ENCODE measurements at regions not wholly inside any gene's neighbourhood (a gene's known extent, or its start where the extent isn't known, plus 50 kb on each side); places are given as distances from the start of the nearest gene placed in this dataset.

DNA sequence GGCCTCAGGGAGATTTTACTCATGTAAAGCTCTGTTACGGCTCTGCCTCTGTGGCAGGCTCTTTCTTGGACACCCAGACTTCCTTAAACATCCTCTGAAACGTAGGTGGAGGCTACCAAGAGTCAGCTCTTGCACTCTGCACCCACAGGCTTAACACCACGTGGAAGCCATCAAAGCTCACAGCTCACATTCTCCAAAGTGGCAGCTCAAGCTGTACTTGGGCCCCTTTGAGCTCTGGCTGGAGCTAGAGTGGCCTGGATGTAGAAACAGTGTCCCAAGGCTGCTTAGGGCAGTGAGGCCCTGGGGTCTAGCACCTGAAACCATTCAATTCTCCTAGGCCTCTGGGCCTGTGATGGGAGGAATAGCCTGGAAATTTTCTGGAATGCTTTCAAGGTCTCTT lies 155.3 kb upstream of the CDKN3 start:
- intact Hi-C loops (cut with DNase I), result no loop called here
- ATAC-seq (no peak), DNase-seq (no peak)
- Histone ChIP-seq H3K36me3 (no peaks in the 10 kb centered on the region), H3K27ac (no peak overlapping the region), H3K9me3 (peaks cover 0 to 4% of the 10 kb centered on the region in 2 donors), H3K27me3 (no peaks in the 10 kb centered on the region), H3K4me1 (no peaks in the 10 kb centered on the region), H3K4me3 (no peak overlapping the region)
- TF ChIP-seq, protein P1, sequence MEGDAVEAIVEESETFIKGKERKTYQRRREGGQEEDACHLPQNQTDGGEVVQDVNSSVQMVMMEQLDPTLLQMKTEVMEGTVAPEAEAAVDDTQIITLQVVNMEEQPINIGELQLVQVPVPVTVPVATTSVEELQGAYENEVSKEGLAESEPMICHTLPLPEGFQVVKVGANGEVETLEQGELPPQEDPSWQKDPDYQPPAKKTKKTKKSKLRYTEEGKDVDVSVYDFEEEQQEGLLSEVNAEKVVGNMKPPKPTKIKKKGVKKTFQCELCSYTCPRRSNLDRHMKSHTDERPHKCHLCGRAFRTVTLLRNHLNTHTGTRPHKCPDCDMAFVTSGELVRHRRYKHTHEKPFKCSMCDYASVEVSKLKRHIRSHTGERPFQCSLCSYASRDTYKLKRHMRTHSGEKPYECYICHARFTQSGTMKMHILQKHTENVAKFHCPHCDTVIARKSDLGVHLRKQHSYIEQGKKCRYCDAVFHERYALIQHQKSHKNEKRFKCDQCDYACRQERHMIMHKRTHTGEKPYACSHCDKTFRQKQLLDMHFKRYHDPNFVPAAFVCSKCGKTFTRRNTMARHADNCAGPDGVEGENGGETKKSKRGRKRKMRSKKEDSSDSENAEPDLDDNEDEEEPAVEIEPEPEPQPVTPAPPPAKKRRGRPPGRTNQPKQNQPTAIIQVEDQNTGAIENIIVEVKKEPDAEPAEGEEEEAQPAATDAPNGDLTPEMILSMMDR (IDR thresholded peaks at IDR 0.05), result no peak

DNA sequence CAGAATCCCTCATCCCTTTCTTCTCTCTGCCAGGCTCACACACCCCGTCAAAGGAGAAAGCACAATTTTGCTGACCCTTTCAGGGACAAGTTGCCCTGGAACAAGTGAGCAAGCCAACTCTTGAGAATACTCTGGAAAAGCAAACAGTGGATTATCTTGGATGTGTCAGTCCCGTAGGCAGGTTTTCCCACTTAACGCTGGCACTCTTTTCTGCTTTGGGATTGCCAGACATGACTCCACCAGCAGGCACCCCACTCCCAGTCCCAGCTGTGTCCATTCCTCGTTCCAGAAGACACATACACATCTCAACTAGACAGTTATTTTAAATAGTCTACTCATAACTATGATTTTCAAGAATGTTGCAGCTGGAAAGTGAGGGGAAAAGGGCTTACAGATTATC lies 145.5 kb upstream of the CDKN3 start:
- no peaks in the 10 kb centered on the region for H3K4me1 ChIP-seq
- TF ChIP-seq, protein P1 (IDR thresholded peaks at IDR 0.05), result no peak
- H3K27ac ChIP-seq, result peak overlapping the region; percentile 5 to 48
- H3K4me3 ChIP-seq, result no peak overlapping the region
- H3K9me3 ChIP-seq, result no peaks in the 10 kb centered on the region
- DNase-seq (no peak), ATAC-seq (peak; percentile 37)
- intact Hi-C loops (cut with DNase I), result no loop called here
- no peaks in the 10 kb centered on the region for H3K27me3 ChIP-seq
- no peaks in the 10 kb centered on the region for H3K36me3 ChIP-seq

DNA sequence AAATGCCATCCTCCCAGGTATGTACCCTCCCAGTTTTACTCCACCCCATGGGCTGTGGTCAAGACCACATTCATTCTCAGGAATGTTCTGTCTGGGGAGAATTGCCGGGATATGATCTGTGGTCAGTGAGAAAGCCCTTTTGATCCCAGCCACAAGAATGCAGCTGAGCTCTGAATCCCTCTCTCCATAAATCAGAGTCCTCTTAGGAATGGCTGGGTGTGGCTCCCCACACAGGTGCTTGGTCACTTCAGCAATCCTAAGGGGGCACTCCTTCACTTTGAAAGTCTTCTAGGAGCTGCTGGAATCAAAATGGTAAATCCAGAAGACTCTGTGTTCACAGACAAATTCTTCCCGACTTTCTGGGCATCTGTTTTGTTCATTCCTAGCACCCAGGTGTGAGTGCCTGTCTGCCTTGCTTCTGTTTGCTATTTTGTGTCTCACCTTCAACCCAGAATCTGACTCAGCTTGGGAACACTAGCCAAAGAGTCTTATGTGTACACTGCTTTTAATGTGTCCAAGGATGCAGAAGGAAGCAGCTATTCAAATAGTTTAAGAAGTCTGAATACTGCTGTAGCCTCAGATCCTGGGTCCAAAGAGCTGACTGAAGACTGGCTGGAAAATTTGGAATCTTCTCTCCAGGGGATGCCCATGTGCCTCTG lies 144.6 kb upstream of the CDKN3 start:
- ATAC-seq, result peak; percentile 77
- H3K9me3 ChIP-seq, result no peaks in the 10 kb centered on the region

DNA sequence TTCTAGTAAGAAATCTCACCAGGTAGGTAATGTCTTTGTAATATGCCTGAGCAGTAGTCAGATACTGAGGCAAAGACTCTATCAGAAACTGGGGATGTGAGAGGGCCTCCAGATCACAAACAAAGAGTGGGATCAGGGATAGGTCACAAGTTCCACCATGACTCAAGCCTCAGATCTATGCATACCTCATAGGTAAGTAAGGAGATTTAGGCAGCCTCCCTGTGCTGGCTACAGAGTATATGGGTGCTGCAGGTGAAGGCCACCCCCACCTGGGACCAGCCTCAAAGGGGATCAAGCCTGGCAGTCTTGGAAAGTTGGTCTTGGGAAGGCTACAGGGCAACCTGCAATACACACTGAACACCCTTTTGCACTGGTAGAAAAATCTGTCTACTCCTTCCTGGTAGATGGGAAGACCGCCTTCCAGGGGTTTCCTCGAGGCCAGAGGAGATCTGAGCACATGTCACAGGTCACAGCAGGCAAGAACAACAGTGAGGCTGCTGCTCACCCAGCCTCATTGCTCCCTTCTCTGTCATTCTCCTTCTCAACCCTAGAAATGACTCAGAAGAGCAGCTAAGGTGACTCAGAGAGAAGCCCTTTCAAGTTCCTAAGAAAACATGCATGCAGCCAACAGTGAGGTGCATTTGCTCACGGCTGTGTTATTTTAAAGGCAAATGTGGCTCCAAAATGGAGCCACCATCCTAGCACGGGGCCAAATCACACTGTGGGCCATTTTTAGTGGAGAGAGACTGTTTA lies 143.4 kb upstream of the CDKN3 start:
- Histone ChIP-seq H3K27me3 (no peaks in the 10 kb centered on the region), H3K27ac (peak overlapping the region; percentile 8 to 48), H3K36me3 (no peaks in the 10 kb centered on the region), H3K4me1 (no peaks in the 10 kb centered on the region), H3K4me3 (no peak overlapping the region), H3K9me3 (no peaks in the 10 kb centered on the region)
- TF ChIP-seq, protein P1 (IDR thresholded peaks at IDR 0.05), result no peak
- intact Hi-C loops (cut with DNase I), result no loop called here
- ATAC-seq, result peak; percentile 67
- no peak for DNase-seq

More for the DNA sequence above, 144.6 kb upstream of the CDKN3 start:
- no peaks in the 10 kb centered on the region for H3K4me1 ChIP-seq
- TF ChIP-seq, protein P1 (IDR thresholded peaks at IDR 0.05), result no peak
- no peaks in the 10 kb centered on the region for H3K36me3 ChIP-seq
- H3K27me3 ChIP-seq, result no peaks in the 10 kb centered on the region
- intact Hi-C loops (cut with DNase I), result no loop called here
- no peak for DNase-seq
- no peak overlapping the region for H3K4me3 ChIP-seq
- H3K27ac ChIP-seq, result peak overlapping the region; percentile 29 to 48

DNA sequence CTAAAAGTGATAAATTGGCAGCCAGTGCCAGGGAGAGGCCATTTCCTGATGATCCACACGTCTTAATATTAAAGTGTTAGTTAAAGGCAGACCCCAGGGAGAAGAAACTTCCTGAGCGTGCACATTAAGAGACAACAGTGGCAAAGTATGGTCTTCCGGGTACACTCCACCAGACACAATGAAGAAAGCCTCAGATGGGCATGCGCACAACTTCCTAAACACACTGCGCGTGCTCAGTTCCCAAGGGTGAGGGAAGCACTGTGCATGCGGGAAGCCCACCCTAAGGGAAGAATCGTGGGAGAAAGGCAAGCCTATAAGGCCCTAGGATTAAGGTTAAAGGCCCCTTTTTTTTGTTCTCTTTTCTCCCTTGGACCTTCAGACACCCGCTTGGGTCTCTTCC lies 140.7 kb upstream of the CDKN3 start:
- DNase-seq, result no peak

More for the DNA sequence above, 140.7 kb upstream of the CDKN3 start:
- H3K9me3 ChIP-seq, result no peaks in the 10 kb centered on the region
- ATAC-seq, result no peak
- H3K4me1 ChIP-seq, result no peaks in the 10 kb centered on the region
- intact Hi-C loops (cut with DNase I), result no loop called here
- no peaks in the 10 kb centered on the region for H3K36me3 ChIP-seq
- H3K4me3 ChIP-seq, result no peak overlapping the region
- TF ChIP-seq, protein P1 (IDR thresholded peaks at IDR 0.05), result no peak
- no peaks in the 10 kb centered on the region for H3K27me3 ChIP-seq
- H3K27ac ChIP-seq, result no peak overlapping the region

Measured in left lung (tissue), 4 donors.